ENCODE measurements at regions not wholly inside any gene's neighbourhood (a gene's known extent, or its start where the extent isn't known, plus 50 kb on each side); places are given as distances from the start of the nearest gene placed in this dataset.

- Histone ChIP-seq H3K27me3 (no peaks in the 10 kb centered on the region; the same call in 1 of the 2 replicates), H3K4me1 (no peaks in the 10 kb centered on the region), H3K4me3 (ENCODE audit: low read depth, low read length) (no peak overlapping the region), H3K9me3 (no peaks in the 10 kb centered on the region), H3K36me3 (no peaks in the 10 kb centered on the region)
- no peak for TF ChIP-seq CTCF (IDR thresholded peaks at IDR 0.05; ENCODE audit: low read depth, low read length)
- no peak for DNase-seq
Observed at GRCh38 chr7:41507686-41508268, 195.1 kb downstream of the INHBA start.

- TF ChIP-seq CTCF (IDR thresholded peaks at IDR 0.05; ENCODE audit: low read depth, low read length) = no peak
- no peak for DNase-seq
- Histone ChIP-seq H3K27me3 (no peaks in the 10 kb centered on the region; the same call in 1 of the 2 replicates), H3K4me1 (no peaks in the 10 kb centered on the region), H3K9me3 (no peaks in the 10 kb centered on the region), H3K36me3 (no peaks in the 10 kb centered on the region), H3K4me3 (ENCODE audit: low read depth, low read length) (no peak overlapping the region)
Observed at GRCh38 chr7:41504214-41504980, 198.5 kb downstream of the INHBA start.

- no peak for DNase-seq
- Histone ChIP-seq H3K27me3 (no peaks in the 10 kb centered on the region; the same call in 1 of the 2 replicates), H3K4me3 (ENCODE audit: low read depth, low read length) (no peak overlapping the region), H3K36me3 (no peaks in the 10 kb centered on the region), H3K4me1 (no peaks in the 10 kb centered on the region), H3K9me3 (no peaks in the 10 kb centered on the region)
- TF ChIP-seq CTCF (IDR thresholded peaks at IDR 0.05; ENCODE audit: low read depth, low read length) = no peak
Observed at GRCh38 chr7:41503438-41503837, 199.5 kb downstream of the INHBA start.

- no peak for TF ChIP-seq CTCF (IDR thresholded peaks at IDR 0.05; ENCODE audit: low read depth, low read length)
- H3K9me3 ChIP-seq = no peaks in the 10 kb centered on the region
- no peak overlapping the region for H3K4me3 ChIP-seq (ENCODE audit: low read depth, low read length)
- H3K4me1 ChIP-seq = no peaks in the 10 kb centered on the region
- no peaks in the 10 kb centered on the region; the same call in 1 of the 2 replicates for H3K27me3 ChIP-seq
- no peaks in the 10 kb centered on the region for H3K36me3 ChIP-seq
- DNase-seq = no peak
Observed at GRCh38 chr7:41501466-41501865, 201.4 kb downstream of the INHBA start.

- no peak overlapping the region for H3K4me3 ChIP-seq (ENCODE audit: low read depth, low read length)
- H3K36me3 ChIP-seq = no peaks in the 10 kb centered on the region
- H3K9me3 ChIP-seq = no peaks in the 10 kb centered on the region
- no peaks in the 10 kb centered on the region; the same call in 1 of the 2 replicates for H3K27me3 ChIP-seq
- no peaks in the 10 kb centered on the region for H3K4me1 ChIP-seq
- no peak for TF ChIP-seq CTCF (IDR thresholded peaks at IDR 0.05; ENCODE audit: low read depth, low read length)
- no peak for DNase-seq
Observed at GRCh38 chr7:41501006-41501405, 201.9 kb downstream of the INHBA start.

GRCh38 chr7:41492603-41493002 lies 210.3 kb downstream of the INHBA start:
- Histone ChIP-seq H3K36me3 (no peaks in the 10 kb centered on the region), H3K27me3 (no peaks in the 10 kb centered on the region), H3K9me3 (no peaks in the 10 kb centered on the region), H3K4me3 (ENCODE audit: low read depth, low read length) (no peak overlapping the region), H3K4me1 (no peaks in the 10 kb centered on the region)
- no peak for DNase-seq
- no peak for TF ChIP-seq CTCF (IDR thresholded peaks at IDR 0.05; ENCODE audit: low read depth, low read length)
